ENCODE measurements at regions not wholly inside any gene's neighbourhood (a gene's known extent, or its start where the extent isn't known, plus 50 kb on each side); places are given as distances from the start of the nearest gene placed in this dataset.

DNA sequence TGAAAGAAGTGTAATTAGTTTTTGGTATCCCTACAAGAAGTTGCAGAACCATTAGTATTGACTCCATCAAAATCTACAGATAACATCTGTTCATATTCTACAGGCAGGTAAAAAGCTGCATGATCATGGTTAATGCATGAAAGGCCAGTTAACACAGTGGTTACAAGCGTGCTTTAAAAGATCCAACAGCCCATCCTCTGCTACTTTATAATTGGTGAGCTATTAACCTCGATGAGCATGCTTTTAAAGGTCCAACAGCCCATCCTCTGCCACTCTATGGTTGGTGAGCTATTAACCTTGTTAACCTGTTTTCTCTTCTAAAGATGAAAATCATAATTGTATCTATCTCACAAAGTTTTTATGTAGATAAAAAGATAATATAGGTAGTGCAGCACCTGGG is 289.3 kb downstream of the DUSP6 start:
- Histone ChIP-seq H3K27ac (ENCODE audit: low read depth, low read length) (no peak overlapping the region), H3K4me1 (ENCODE audit: control insufficient read depth, low read length) (no peaks in the 10 kb centered on the region), H3K27me3 (ENCODE audit: control insufficient read depth, low read length) (no peaks in the 10 kb centered on the region), H4K20me1 (ENCODE audit: control insufficient read depth, insufficient read depth, low read depth, low read length) (no peaks in the 10 kb centered on the region), H3F3A (ENCODE audit: control insufficient read depth, insufficient read depth) (no peaks in the 10 kb centered on the region), H3K4me3 (ENCODE audit: low read length) (no peak overlapping the region), H3K36me3 (ENCODE audit: control insufficient read depth, low read length) (no peaks in the 10 kb centered on the region), H3K9me2 (replicated peaks; ENCODE audit: control insufficient read depth, low read length) (no peaks in the 10 kb centered on the region), H3K79me2 (ENCODE audit: control insufficient read depth, low read length) (no peaks in the 10 kb centered on the region), H3K4me2 (ENCODE audit: low read length) (no peak overlapping the region), H3K9me3 (ENCODE audit: control insufficient read depth, insufficient read depth, low read length) (no peaks in the 10 kb centered on the region)
- TF ChIP-seq EZH2phosphoT487 (IDR thresholded peaks at IDR 0.05; ENCODE audit: borderline replicate concordance, low read length) = no peak
- TF ChIP-seq, protein P1, sequence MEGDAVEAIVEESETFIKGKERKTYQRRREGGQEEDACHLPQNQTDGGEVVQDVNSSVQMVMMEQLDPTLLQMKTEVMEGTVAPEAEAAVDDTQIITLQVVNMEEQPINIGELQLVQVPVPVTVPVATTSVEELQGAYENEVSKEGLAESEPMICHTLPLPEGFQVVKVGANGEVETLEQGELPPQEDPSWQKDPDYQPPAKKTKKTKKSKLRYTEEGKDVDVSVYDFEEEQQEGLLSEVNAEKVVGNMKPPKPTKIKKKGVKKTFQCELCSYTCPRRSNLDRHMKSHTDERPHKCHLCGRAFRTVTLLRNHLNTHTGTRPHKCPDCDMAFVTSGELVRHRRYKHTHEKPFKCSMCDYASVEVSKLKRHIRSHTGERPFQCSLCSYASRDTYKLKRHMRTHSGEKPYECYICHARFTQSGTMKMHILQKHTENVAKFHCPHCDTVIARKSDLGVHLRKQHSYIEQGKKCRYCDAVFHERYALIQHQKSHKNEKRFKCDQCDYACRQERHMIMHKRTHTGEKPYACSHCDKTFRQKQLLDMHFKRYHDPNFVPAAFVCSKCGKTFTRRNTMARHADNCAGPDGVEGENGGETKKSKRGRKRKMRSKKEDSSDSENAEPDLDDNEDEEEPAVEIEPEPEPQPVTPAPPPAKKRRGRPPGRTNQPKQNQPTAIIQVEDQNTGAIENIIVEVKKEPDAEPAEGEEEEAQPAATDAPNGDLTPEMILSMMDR (IDR thresholded peaks at IDR 0.05; ENCODE audit: low read depth, low read length, poor library complexity, severe bottlenecking) = no peak

DNA sequence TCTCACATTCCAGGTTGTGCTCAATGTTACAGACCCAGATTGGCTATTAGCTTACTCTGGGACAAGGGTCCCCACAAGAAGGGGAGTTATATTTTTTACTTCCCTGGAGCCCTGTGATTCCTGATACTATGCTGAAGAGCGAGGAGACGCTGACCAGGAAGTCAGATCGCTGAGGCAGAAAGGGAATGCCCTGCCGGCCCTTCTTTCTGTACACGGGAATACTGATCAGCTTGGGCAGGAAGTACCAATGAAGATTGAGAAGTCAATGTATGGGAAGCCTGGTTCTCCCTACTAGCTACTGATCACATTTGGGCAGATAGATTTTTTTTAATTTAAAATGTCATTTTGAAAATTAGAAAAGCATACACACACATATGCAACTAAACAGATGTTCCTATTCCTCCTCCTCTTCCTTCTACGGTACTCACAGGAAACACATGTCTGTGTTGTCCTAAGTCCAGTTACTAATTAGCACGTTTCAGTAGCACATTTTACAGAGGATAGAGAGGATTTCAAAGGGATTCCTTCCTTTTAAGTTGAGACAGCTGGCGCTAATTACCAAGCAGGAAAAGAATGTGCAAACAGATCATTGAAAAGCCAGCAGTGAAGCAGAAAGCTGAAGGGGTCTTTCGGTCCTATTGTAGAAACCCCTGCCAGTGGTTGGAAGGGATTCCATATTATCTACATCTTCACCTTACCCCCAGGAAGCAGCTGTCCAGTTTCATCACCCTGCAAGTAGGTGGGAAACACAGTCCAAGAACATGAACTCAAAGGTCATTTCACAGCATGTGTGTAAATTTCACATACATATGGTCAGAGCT is 292.4 kb downstream of the DUSP6 start:
- Histone ChIP-seq H3K4me3 (ENCODE audit: low read length) (no peak overlapping the region), H4K20me1 (ENCODE audit: control insufficient read depth, insufficient read depth, low read depth, low read length) (no peaks in the 10 kb centered on the region), H3K4me2 (ENCODE audit: low read length) (no peak overlapping the region), H3K79me2 (ENCODE audit: control insufficient read depth, low read length) (no peaks in the 10 kb centered on the region), H3K36me3 (ENCODE audit: control insufficient read depth, low read length) (no peaks in the 10 kb centered on the region), H3F3A (ENCODE audit: control insufficient read depth, insufficient read depth) (no peaks in the 10 kb centered on the region), H3K9me3 (ENCODE audit: control insufficient read depth, insufficient read depth, low read length) (no peaks in the 10 kb centered on the region), H3K4me1 (ENCODE audit: control insufficient read depth, low read length) (no peaks in the 10 kb centered on the region), H3K27ac (ENCODE audit: low read depth, low read length) (no peak overlapping the region), H3K9me2 (replicated peaks; ENCODE audit: control insufficient read depth, low read length) (no peaks in the 10 kb centered on the region), H3K27me3 (ENCODE audit: control insufficient read depth, low read length) (peaks cover 5% of the 10 kb centered on the region; the same call in 1 of the 2 replicates)
- TF ChIP-seq, protein P1 (IDR thresholded peaks at IDR 0.05; ENCODE audit: low read depth, low read length, poor library complexity, severe bottlenecking) = no peak

DNA sequence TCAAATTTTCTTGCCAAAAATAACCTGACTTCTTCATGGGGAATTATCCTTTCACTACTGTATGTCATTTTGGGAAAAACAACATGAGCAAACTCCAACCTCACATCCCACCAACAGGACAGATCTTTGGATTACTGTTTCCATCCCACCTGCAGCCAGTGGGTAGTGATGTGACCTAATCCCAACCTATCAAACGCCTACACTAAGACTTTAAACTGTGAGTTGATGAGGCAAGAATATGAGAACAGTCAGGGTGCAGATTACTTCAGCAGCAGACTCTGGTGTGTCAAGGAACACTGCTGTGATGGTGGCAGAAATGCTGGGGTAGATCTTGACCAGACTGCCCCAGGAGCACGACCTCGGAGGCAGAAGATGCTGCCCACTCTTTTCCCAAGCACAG is 293.2 kb downstream of the DUSP6 start:
- Histone ChIP-seq H3K9me2 (replicated peaks; ENCODE audit: control insufficient read depth, low read length) (no peaks in the 10 kb centered on the region), H3K27ac (ENCODE audit: low read depth, low read length) (no peak overlapping the region), H4K20me1 (ENCODE audit: control insufficient read depth, insufficient read depth, low read depth, low read length) (no peaks in the 10 kb centered on the region), H3K4me3 (ENCODE audit: low read length) (no peak overlapping the region), H3K27me3 (ENCODE audit: control insufficient read depth, low read length) (peaks cover 8% of the 10 kb centered on the region; the same call in 1 of the 2 replicates), H3K4me1 (ENCODE audit: control insufficient read depth, low read length) (no peaks in the 10 kb centered on the region), H3K36me3 (ENCODE audit: control insufficient read depth, low read length) (no peaks in the 10 kb centered on the region), H3K9me3 (ENCODE audit: control insufficient read depth, insufficient read depth, low read length) (no peaks in the 10 kb centered on the region), H3K79me2 (ENCODE audit: control insufficient read depth, low read length) (no peaks in the 10 kb centered on the region), H3K4me2 (ENCODE audit: low read length) (no peak overlapping the region), H3F3A (ENCODE audit: control insufficient read depth, insufficient read depth) (no peaks in the 10 kb centered on the region)
- TF ChIP-seq EZH2phosphoT487 (IDR thresholded peaks at IDR 0.05; ENCODE audit: borderline replicate concordance, low read length) = no peak
- TF ChIP-seq, protein P1 (IDR thresholded peaks at IDR 0.05; ENCODE audit: low read depth, low read length, poor library complexity, severe bottlenecking) = no peak

All from DOHH2 (cell line).